OCI-LY1 (cell line): ENCODE measurements at regions not wholly inside any gene's neighbourhood (a gene's known extent, or its start where the extent isn't known, plus 50 kb on each side); places are given as distances from the start of the nearest gene placed in this dataset.

Experiments
- H2AFZ ChIP-seq: fragments of 200-600 bp; sonication (generic), shearing (Covaris generic); 2 replicates; pipeline ENCODE4 v1.6.0; 2014; ENCODE audit warnings: antibody characterized with exemption, mild to moderate bottlenecking, low read length
- H3F3A ChIP-seq: fragments of 200-600 bp; sonication (generic), shearing (Covaris generic); 2 replicates; pipeline ENCODE4 v1.6.0; 2014; ENCODE audit warnings: mild to moderate bottlenecking, antibody characterized with exemption, low read length, moderate library complexity; ENCODE audit not compliant: insufficient read depth
- H3K27ac ChIP-seq: fragments of 200-600 bp; sonication (generic); 2 replicates; pipeline ENCODE4 v1.5.1; 2014; ENCODE audit warnings: low read length, mixed run types, mild to moderate bottlenecking, low read depth; ENCODE audit not compliant: poor library complexity, severe bottlenecking
- H3K27me3 ChIP-seq: fragments of 200-600 bp; sonication (generic); 2 replicates; pipeline ENCODE4 v1.6.0; 2014; ENCODE audit warnings: antibody characterized with exemption, mild to moderate bottlenecking, low read length, moderate library complexity; ENCODE audit not compliant: insufficient read depth
- H3K36me3 ChIP-seq: fragments of 200-600 bp; sonication (generic); 2 replicates; pipeline ENCODE4 v1.6.1; 2014; ENCODE audit warnings: mild to moderate bottlenecking, antibody characterized with exemption, low read length, moderate library complexity, mixed read lengths; ENCODE audit not compliant: insufficient read depth
- H3K4me1 ChIP-seq: fragments of 200-600 bp; sonication (generic); 2 replicates; pipeline ENCODE4 v1.5.1; 2014; ENCODE audit warnings: mild to moderate bottlenecking, low read length, moderate library complexity; ENCODE audit not compliant: insufficient read depth, severe bottlenecking
- H3K4me2 ChIP-seq: fragments of 200-600 bp; sonication (generic), shearing (Covaris generic); 2 replicates; pipeline ENCODE4 v1.6.1; 2014; ENCODE audit warnings: low read length
- H3K4me3 ChIP-seq: fragments of 200-600 bp; sonication (generic); 2 replicates; pipeline ENCODE4 v1.5.1; 2014; ENCODE audit warnings: low read length, low read depth, mild to moderate bottlenecking, mixed read lengths; ENCODE audit not compliant: poor library complexity, severe bottlenecking
- H3K79me2 ChIP-seq: fragments of 200-600 bp; shearing (Covaris generic); 2 replicates; pipeline ENCODE4 v1.6.1; 2016; ENCODE audit warnings: mixed run types, low read length, mixed read lengths; ENCODE audit not compliant: insufficient read depth
- H3K9ac ChIP-seq: fragments of 200-600 bp; sonication (generic), shearing (Covaris generic); 2 replicates; pipeline ENCODE4 v1.6.1; 2014; ENCODE audit warnings: mild to moderate bottlenecking, low read length, mixed read lengths
- H3K9me2 ChIP-seq: fragments of 200-600 bp; sonication (generic), shearing (Covaris generic); 2 replicates; pipeline ENCODE4 v1.6.1; 2014; ENCODE audit warnings: low read depth, mild to moderate bottlenecking, low read length, mixed read lengths
- H3K9me3 ChIP-seq: fragments of 200-600 bp; shearing (Covaris generic); 2 replicates; pipeline ENCODE4 v1.6.1; 2014; ENCODE audit warnings: low read length, mixed read lengths
- H4K20me1 ChIP-seq: fragments of 200-600 bp; sonication (generic), shearing (Covaris generic); 2 replicates; pipeline ENCODE4 v1.6.0; 2016; ENCODE audit warnings: mild to moderate bottlenecking, low read length; ENCODE audit not compliant: insufficient read depth
- CTCF ChIP-seq: fragments of 200-600 bp; sonication (generic), shearing (Covaris generic); IDR thresholded peaks from 2 replicates; pipeline ENCODE4 v1.5.1; 2017; ENCODE audit warnings: mild to moderate bottlenecking, antibody characterized with exemption, low read length, moderate library complexity, mixed read lengths
- EZH2 ChIP-seq: fragments of 200-600 bp; sonication (generic), shearing (Covaris generic); IDR thresholded peaks from 2 replicates; pipeline ENCODE4 v1.8.0; 2017; ENCODE audit warnings: borderline replicate concordance, mixed run types, mild to moderate bottlenecking, antibody characterized with exemption, low read length, moderate library complexity, mixed read lengths

DNA sequence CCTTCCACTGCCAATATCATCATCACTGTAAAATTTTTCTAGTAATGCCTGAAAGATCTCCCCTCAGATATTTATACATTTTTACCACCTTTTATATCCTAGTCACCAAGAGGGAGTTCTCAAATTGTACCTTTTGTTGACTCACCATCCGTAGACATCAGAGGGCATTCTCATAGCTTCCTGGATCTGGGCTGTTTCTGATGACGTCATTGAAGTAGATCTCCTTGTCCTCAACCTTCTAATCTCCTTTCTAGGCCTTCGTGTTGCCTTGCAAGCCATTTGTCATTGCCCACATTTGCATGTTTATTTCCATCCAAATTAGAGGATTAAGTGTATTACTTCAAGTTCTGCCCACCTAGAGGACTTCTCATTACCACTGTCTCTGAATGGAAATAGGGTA lies 193.4 kb upstream of the NRXN1 start:
- Histone ChIP-seq H3K9me3 (no peaks in the 10 kb centered on the region), H3K4me2 (no peak overlapping the region), H3K27ac (no peak overlapping the region), H3F3A (no peaks in the 10 kb centered on the region), H3K9me2 (no peaks in the 10 kb centered on the region), H3K36me3 (no peaks in the 10 kb centered on the region), H3K9ac (no peak overlapping the region), H4K20me1 (no peaks in the 10 kb centered on the region), H3K79me2 (no peaks in the 10 kb centered on the region), H3K4me1 (no peaks in the 10 kb centered on the region), H3K27me3 (no peaks in the 10 kb centered on the region), H3K4me3 (no peak overlapping the region), H2AFZ (no peak overlapping the region)
- TF ChIP-seq CTCF, result no peak
- TF ChIP-seq EZH2, result no peak

DNA sequence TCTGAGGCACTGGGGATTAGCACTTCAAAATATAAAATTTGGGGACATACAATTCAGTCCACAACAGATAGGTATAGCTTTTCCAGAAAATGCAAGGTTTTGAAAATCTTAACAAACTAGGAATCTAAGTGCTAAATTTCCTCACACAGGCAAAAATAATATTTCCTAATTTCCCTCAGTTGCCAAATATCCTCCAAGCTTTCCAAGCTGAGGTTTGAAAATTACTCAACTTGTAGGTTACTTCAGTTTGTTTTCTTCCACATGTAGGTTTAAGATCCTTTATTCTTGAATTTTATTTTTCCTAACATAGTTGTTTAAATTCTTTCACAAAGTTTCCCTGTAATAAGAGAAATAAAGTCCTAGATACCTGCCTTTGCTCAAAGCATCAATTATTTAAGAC lies 192.9 kb upstream of the NRXN1 start:
- H3K36me3 ChIP-seq, result no peaks in the 10 kb centered on the region
- H3K79me2 ChIP-seq, result no peaks in the 10 kb centered on the region
- no peak for TF ChIP-seq EZH2
- no peak for TF ChIP-seq CTCF
- H3K27me3 ChIP-seq, result no peaks in the 10 kb centered on the region
- no peaks in the 10 kb centered on the region for H4K20me1 ChIP-seq
- H3K27ac ChIP-seq, result no peak overlapping the region
- H3K4me3 ChIP-seq, result no peak overlapping the region
- H3K4me1 ChIP-seq, result no peaks in the 10 kb centered on the region
- H3K9me3 ChIP-seq, result no peaks in the 10 kb centered on the region
- no peaks in the 10 kb centered on the region for H3K9me2 ChIP-seq
- H2AFZ ChIP-seq, result no peak overlapping the region
- H3F3A ChIP-seq, result no peaks in the 10 kb centered on the region
- no peak overlapping the region for H3K9ac ChIP-seq
- H3K4me2 ChIP-seq, result no peak overlapping the region

- Histone ChIP-seq H3F3A (no peaks in the 10 kb centered on the region), H3K4me1 (no peaks in the 10 kb centered on the region), H2AFZ (no peak overlapping the region), H3K9ac (no peak overlapping the region), H3K9me2 (no peaks in the 10 kb centered on the region), H3K27ac (no peak overlapping the region), H3K27me3 (no peaks in the 10 kb centered on the region), H3K36me3 (no peaks in the 10 kb centered on the region), H3K4me3 (no peak overlapping the region), H4K20me1 (no peaks in the 10 kb centered on the region), H3K9me3 (no peaks in the 10 kb centered on the region), H3K4me2 (no peak overlapping the region), H3K79me2 (no peaks in the 10 kb centered on the region)
- TF ChIP-seq EZH2 (no peak), CTCF (no peak)
These were observed 190.2 kb upstream of the NRXN1 start for GRCh38 chr2:51222106-51222505.
